Inflammatory macrophage (primary cell): ENCODE measurements at regions not wholly inside any gene's neighbourhood (a gene's known extent, or its start where the extent isn't known, plus 50 kb on each side); places are given as distances from the start of the nearest gene placed in this dataset.

Experiments
- DNase-seq, 2 donors: peaks; one replicate each; pipeline ENCODE4 v3.0.0-alpha.2; 2020 to 2022

- no peak for DNase-seq
Observed at GRCh38 chr10:10818082-10818481, 199.6 kb upstream of the CELF2 start.

GRCh38 chr10:10819206-10819856 is 198.3 kb upstream of the CELF2 start:
- peak; percentile 4 to 5 for DNase-seq

- no peak for DNase-seq
Observed at GRCh38 chr10:10821926-10822325, 195.7 kb upstream of the CELF2 start.

- no peak for DNase-seq
Observed at GRCh38 chr10:10824591-10825148, 193.0 kb upstream of the CELF2 start.

- DNase-seq, result no peak
Observed at GRCh38 chr10:10826125-10826524, 191.5 kb upstream of the CELF2 start.

- DNase-seq, result no peak
Observed at GRCh38 chr10:10828623-10829022, 189.0 kb upstream of the CELF2 start.

GRCh38 chr10:10829576-10829975 is 188.1 kb upstream of the CELF2 start:
- DNase-seq, result no peak

GRCh38 chr10:10830293-10830986 is 187.2 kb upstream of the CELF2 start:
- DNase-seq, result peak; percentile 23 to 54

- DNase-seq, result no peak
Observed at GRCh38 chr10:10831085-10831484, 186.6 kb upstream of the CELF2 start.

- DNase-seq, result no peak
Observed at GRCh38 chr10:10833955-10834354, 183.7 kb upstream of the CELF2 start.

GRCh38 chr10:10844251-10844650 is 173.4 kb upstream of the CELF2 start:
- no peak for DNase-seq

- no peak for DNase-seq
Observed at GRCh38 chr10:10845185-10845584, 172.5 kb upstream of the CELF2 start.

- DNase-seq, result no peak
Observed at GRCh38 chr10:10845826-10846503, 171.7 kb upstream of the CELF2 start.

- DNase-seq, result no peak
Observed at GRCh38 chr10:10846504-10846900, 171.2 kb upstream of the CELF2 start.

GRCh38 chr10:10847387-10847786 is 170.3 kb upstream of the CELF2 start:
- DNase-seq, result no peak

GRCh38 chr10:10848488-10849111 is 169.1 kb upstream of the CELF2 start:
- no peak for DNase-seq

GRCh38 chr10:10849306-10849705 is 168.4 kb upstream of the CELF2 start:
- DNase-seq, result no peak

- no peak for DNase-seq
Observed at GRCh38 chr10:10850214-10850613, 167.5 kb upstream of the CELF2 start.

- no peak for DNase-seq
Observed at GRCh38 chr10:10852464-10852863, 165.2 kb upstream of the CELF2 start.

GRCh38 chr10:10853954-10854353 is 163.7 kb upstream of the CELF2 start:
- no peak for DNase-seq

GRCh38 chr10:10854725-10855124 is 162.9 kb upstream of the CELF2 start:
- no peak for DNase-seq

- no peak for DNase-seq
Observed at GRCh38 chr10:10855151-10855581, 162.5 kb upstream of the CELF2 start.

- DNase-seq, result no peak
Observed at GRCh38 chr10:10860455-10860976, 157.2 kb upstream of the CELF2 start.
